Neuronal stem cell (in vitro differentiated cells): ENCODE measurements at regions not wholly inside any gene's neighbourhood (a gene's known extent, or its start where the extent isn't known, plus 50 kb on each side); places are given as distances from the start of the nearest gene placed in this dataset.

Experiments used
- DNase-seq: peaks from one replicate; pipeline ENCODE4 v3.0.0-alpha.2; 2013; ENCODE audit warnings: low spot score
- H2AFZ ChIP-seq: one replicate; pipeline ENCODE4 v1.6.1; 2013; ENCODE audit warnings: mild to moderate bottlenecking, low read length, inconsistent platforms
- H2AK5ac ChIP-seq: 2 replicates; pipeline ENCODE4 v1.6.1; 2013; ENCODE audit warnings: low read depth, mild to moderate bottlenecking, inconsistent platforms, low read length, moderate library complexity, mixed read lengths
- H2BK120ac ChIP-seq: 2 replicates; pipeline ENCODE4 v1.6.1; 2013; ENCODE audit warnings: low read depth, mild to moderate bottlenecking, inconsistent platforms, low read length, moderate library complexity, mixed read lengths
- H2BK12ac ChIP-seq: one replicate; pipeline ENCODE4 v1.6.1; 2013; ENCODE audit warnings: low read length, inconsistent platforms
- H2BK15ac ChIP-seq: 2 replicates; pipeline ENCODE4 v1.6.1; 2013; ENCODE audit warnings: mild to moderate bottlenecking, low read length, inconsistent platforms, mixed read lengths
- H2BK5ac ChIP-seq: one replicate; pipeline ENCODE4 v1.6.1; 2013; ENCODE audit warnings: inconsistent platforms, mild to moderate bottlenecking, low read length, moderate library complexity
- H3K14ac ChIP-seq: one replicate; pipeline ENCODE4 v1.6.1; 2013; ENCODE audit warnings: low read length, inconsistent platforms
- H3K18ac ChIP-seq: 2 replicates; pipeline ENCODE4 v1.6.1; 2013; ENCODE audit warnings: low read length, inconsistent platforms
- H3K23ac ChIP-seq: 2 replicates; pipeline ENCODE4 v1.6.1; 2013; ENCODE audit warnings: low read depth, mild to moderate bottlenecking, mixed read lengths, low read length, inconsistent platforms; ENCODE audit not compliant: poor library complexity
- H3K27ac ChIP-seq: replicated peaks from 3 replicates; pipeline ENCODE4 v1.5.1; 2013; ENCODE audit warnings: low read length, inconsistent platforms
- H3K27me3 ChIP-seq, 3 experiments: 2 replicates each; pipeline ENCODE4 v1.6.1; 2013; ENCODE audit warnings: low read length in 3 of 3, mild to moderate bottlenecking in 2 of 3, inconsistent platforms in 1 of 3, low read depth in 1 of 3, mixed read lengths in 1 of 3, moderate library complexity in 1 of 3; ENCODE audit not compliant: control insufficient read depth in 3 of 3, insufficient read depth in 3 of 3
- H3K36me3 ChIP-seq, 2 donors: replicated peaks in 1 of 2; 2 replicates each; pipeline ENCODE4 v1.6.1; 2013; ENCODE audit warnings: low read length in 2 of 2; ENCODE audit not compliant: control insufficient read depth in 2 of 2, insufficient read depth in 2 of 2
- H3K4ac ChIP-seq: 2 replicates; pipeline ENCODE4 v1.6.1; 2013; ENCODE audit warnings: inconsistent platforms, mild to moderate bottlenecking, low read length, moderate library complexity
- H3K4me1 ChIP-seq, 2 donors: 1 replicate in 1 of 2; 2 replicates in 1 of 2; pipeline ENCODE4 v1.6.1; 2013; ENCODE audit warnings: low read length in 2 of 2, low read depth in 1 of 2; ENCODE audit not compliant: control insufficient read depth in 2 of 2, insufficient read depth in 1 of 2
- H3K4me2 ChIP-seq: one replicate; pipeline ENCODE4 v1.6.1; 2013; ENCODE audit warnings: mild to moderate bottlenecking, low read length, inconsistent platforms; ENCODE audit not compliant: insufficient read depth, poor library complexity, severe bottlenecking
- H3K4me3 ChIP-seq, 2 donors: 2 replicates each; pipeline ENCODE4 v1.5.1; 2013; ENCODE audit warnings: low read length in 2 of 2, mild to moderate bottlenecking in 2 of 2, inconsistent platforms in 1 of 2, moderate library complexity in 1 of 2
- H3K79me1 ChIP-seq: one replicate; pipeline ENCODE4 v1.6.1; 2013; ENCODE audit warnings: low read depth, mild to moderate bottlenecking, inconsistent platforms, low read length, moderate library complexity
- H3K9ac ChIP-seq: one replicate; pipeline ENCODE4 v1.6.1; 2013; ENCODE audit warnings: mild to moderate bottlenecking, low read depth, low read length, inconsistent platforms; ENCODE audit not compliant: poor library complexity
- H3K9me3 ChIP-seq, 2 donors: replicated peaks in 1 of 2; 2 replicates each; pipeline versions ENCODE3 to v1.6.1; 2013; ENCODE audit warnings: low read length in 2 of 2, mild to moderate bottlenecking in 2 of 2, inconsistent platforms in 1 of 2, low read depth in 1 of 2, mixed read lengths in 1 of 2, moderate library complexity in 1 of 2; ENCODE audit not compliant: control insufficient read depth in 2 of 2, insufficient read depth in 1 of 2
- H4K8ac ChIP-seq: one replicate; pipeline ENCODE4 v1.6.1; 2013; ENCODE audit warnings: low read depth, mild to moderate bottlenecking, inconsistent platforms, low read length, moderate library complexity
- H4K91ac ChIP-seq: one replicate; pipeline ENCODE4 v1.6.1; 2013; ENCODE audit warnings: low read length, low read depth, mild to moderate bottlenecking, inconsistent platforms; ENCODE audit not compliant: poor library complexity
- WGBS, 2 donors: extraction: QIAGEN DNeasy Blood & Tissue Kit; methylation state at CpG; one replicate each; pipeline ENCODE4 v1.1.7; 2013; ENCODE audit warnings: missing lambda C conversion rate in 2 of 2, mixed read lengths in 1 of 2; ENCODE audit not compliant: insufficient read length in 2 of 2, insufficient replicate concordance in 1 of 2; ENCODE audit errors: extremely low coverage in 2 of 2; 5-methylcytosine and 5-hydroxymethylcytosine counted together

DNA sequence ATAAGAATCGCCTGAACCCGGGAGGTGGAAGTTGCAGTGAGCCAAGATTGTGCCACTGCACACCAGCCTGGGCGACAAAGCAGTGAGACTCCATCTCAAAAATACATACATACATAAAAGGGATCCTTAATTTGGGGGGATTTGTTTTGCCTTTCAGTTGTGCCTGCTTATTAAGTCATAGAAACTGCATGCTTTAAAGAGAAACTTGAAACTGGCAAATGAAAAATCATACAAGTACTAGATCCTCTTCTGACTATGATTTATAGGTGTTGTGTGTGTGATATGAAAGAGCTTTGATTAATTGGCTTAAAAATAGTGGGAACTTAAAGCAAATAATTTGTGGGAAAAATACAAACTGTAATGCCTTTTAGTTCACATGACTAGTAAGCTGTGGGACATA lies 963.7 kb downstream of the CNTNAP5 start:
- no peak overlapping the region for H3K27ac ChIP-seq
- H4K91ac ChIP-seq = no peak overlapping the region
- DNase-seq = no peak
- H3K4me2 ChIP-seq = no peak overlapping the region
- no peak overlapping the region for H3K23ac ChIP-seq
- no peak overlapping the region for H4K8ac ChIP-seq
- H3K4me3 ChIP-seq = no peak overlapping the region
- peaks cover 2 to 12% of the 10 kb centered on the region in 2 donors for H3K4me1 ChIP-seq
- no peak overlapping the region for H2BK120ac ChIP-seq
- H2AFZ ChIP-seq = no peak overlapping the region
- H3K36me3 ChIP-seq = no peaks in the 10 kb centered on the region
- no peak overlapping the region for H3K9ac ChIP-seq
- no peak overlapping the region for H3K14ac ChIP-seq
- H2AK5ac ChIP-seq = no peak overlapping the region
- no peak overlapping the region for H2BK5ac ChIP-seq
- no peaks in the 10 kb centered on the region for H3K27me3 ChIP-seq
- no CpG with 5 or more reads among the region's 3 CpGs for WGBS, 2 donors
- H2BK12ac ChIP-seq = no peak overlapping the region
- no peaks in the 10 kb centered on the region for H3K79me1 ChIP-seq
- H3K18ac ChIP-seq = no peak overlapping the region
- H3K9me3 ChIP-seq = no peaks in the 10 kb centered on the region
- H2BK15ac ChIP-seq = no peak overlapping the region
- H3K4ac ChIP-seq = no peak overlapping the region

DNA sequence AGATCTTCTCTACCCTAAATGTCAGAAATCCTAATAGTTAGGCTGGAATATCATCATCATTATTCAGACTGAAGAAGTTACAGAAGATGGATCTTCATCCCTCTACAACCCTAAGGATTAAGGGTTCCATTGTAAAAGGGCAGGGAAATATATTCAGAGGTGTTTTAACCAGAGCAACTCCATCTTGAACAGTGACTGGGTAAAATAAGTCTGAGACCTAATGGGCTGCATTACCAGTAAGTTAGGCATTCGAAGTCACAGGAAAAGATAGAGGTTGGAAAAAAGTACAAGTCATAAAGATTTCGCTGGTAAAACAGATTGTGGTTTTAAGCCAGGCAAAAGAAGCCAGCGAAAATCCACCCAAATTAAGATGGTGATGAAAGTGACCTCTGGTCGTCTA lies 968.7 kb downstream of the CNTNAP5 start:
- WGBS, 2 donors = no CpG with 5 or more reads among the region's 4 CpGs
- no peak overlapping the region for H2BK12ac ChIP-seq
- H3K4me3 ChIP-seq = no peak overlapping the region
- H4K91ac ChIP-seq = no peak overlapping the region
- no peak overlapping the region for H3K4ac ChIP-seq
- DNase-seq = no peak
- no peak overlapping the region for H3K27ac ChIP-seq
- no peaks in the 10 kb centered on the region for H3K9me3 ChIP-seq
- no peaks in the 10 kb centered on the region for H3K27me3 ChIP-seq
- H4K8ac ChIP-seq = no peak overlapping the region
- H3K4me2 ChIP-seq = no peak overlapping the region
- no peaks in the 10 kb centered on the region for H3K79me1 ChIP-seq
- H2BK5ac ChIP-seq = no peak overlapping the region
- peaks cover 0 to 2% of the 10 kb centered on the region in 2 donors for H3K4me1 ChIP-seq
- H3K23ac ChIP-seq = no peak overlapping the region
- no peak overlapping the region for H2BK120ac ChIP-seq
- H3K14ac ChIP-seq = no peak overlapping the region
- H3K36me3 ChIP-seq = no peaks in the 10 kb centered on the region
- no peak overlapping the region for H2BK15ac ChIP-seq
- H2AK5ac ChIP-seq = no peak overlapping the region
- no peak overlapping the region for H2AFZ ChIP-seq
- H3K9ac ChIP-seq = no peak overlapping the region
- H3K18ac ChIP-seq = no peak overlapping the region

DNA sequence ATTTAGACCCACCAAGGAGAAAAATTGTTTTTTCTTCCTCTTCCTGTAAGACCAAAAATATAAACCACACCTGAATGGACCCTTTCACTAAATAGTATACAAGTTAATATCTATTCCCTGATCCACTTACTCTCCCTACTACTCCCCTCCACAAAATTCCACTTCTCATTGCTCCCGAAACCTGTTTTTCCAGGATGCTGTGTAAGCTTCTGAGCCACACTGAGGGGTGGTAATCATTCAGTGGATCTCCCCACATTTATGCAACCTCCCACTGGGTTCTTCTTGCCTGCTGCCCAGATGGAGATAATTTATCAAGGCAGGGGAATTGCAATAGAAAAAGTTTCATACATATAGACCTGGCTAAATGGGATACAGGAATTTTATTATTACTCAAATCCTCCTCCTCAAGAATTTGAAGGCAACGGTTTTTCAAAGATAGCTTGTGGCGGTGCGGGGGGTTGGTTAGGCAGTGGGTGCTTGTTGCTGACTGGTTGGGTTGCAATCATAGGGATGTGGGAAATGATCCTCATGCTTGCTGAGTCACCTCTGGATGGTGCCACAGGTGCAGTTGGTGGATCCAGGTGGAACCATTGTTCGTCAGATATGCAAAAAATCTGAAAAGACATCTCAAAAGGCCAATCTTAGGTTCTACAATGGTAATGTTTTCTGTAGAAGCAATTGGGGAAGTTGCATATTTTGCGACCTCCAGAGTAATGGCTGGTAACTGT lies 970.3 kb downstream of the CNTNAP5 start:
- H3K9me3 ChIP-seq = no peaks in the 10 kb centered on the region
- H3K4me1 ChIP-seq = peaks cover 0 to 2% of the 10 kb centered on the region in 2 donors
- H4K91ac ChIP-seq = no peak overlapping the region
- no CpG with 5 or more reads among the region's 6 CpGs for WGBS, 2 donors
- no peak overlapping the region for H2BK120ac ChIP-seq
- no peaks in the 10 kb centered on the region for H3K27me3 ChIP-seq
- no peak overlapping the region for H3K18ac ChIP-seq
- H3K23ac ChIP-seq = no peak overlapping the region
- H4K8ac ChIP-seq = no peak overlapping the region
- no peak overlapping the region for H3K4me2 ChIP-seq
- no peak overlapping the region for H2BK15ac ChIP-seq
- no peak overlapping the region for H2AK5ac ChIP-seq
- no peak overlapping the region for H3K27ac ChIP-seq
- H3K4ac ChIP-seq = no peak overlapping the region
- no peak for DNase-seq
- H3K36me3 ChIP-seq = no peaks in the 10 kb centered on the region
- no peak overlapping the region for H2AFZ ChIP-seq
- H3K4me3 ChIP-seq = no peak overlapping the region
- no peak overlapping the region for H2BK5ac ChIP-seq
- H3K14ac ChIP-seq = no peak overlapping the region
- H3K9ac ChIP-seq = no peak overlapping the region
- H2BK12ac ChIP-seq = no peak overlapping the region
- no peaks in the 10 kb centered on the region for H3K79me1 ChIP-seq

DNA sequence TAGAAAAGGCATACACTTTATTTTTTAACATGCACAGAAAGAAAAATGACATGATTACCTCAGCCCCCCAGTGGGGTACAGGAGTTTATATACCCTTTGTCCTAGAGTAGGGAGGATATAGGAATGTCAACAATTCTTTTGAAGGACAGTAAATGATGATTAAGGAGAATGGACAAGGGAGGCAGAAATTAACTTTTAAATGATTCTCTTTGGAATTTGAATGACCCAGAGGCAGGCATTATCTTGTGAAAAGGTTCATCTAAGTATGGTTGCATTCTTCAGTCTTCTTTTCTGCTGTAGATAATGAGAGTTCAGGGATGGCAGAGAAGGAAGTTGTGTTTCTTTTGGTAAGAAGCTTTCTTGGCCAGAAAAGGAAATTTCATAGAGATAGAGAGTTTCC lies 971.3 kb downstream of the CNTNAP5 start:
- Histone ChIP-seq H3K4me3 (no peak overlapping the region), H3K27me3 (no peaks in the 10 kb centered on the region), H3K27ac (no peak overlapping the region), H3K9ac (no peak overlapping the region), H3K23ac (no peak overlapping the region), H2BK120ac (no peak overlapping the region), H3K4me2 (no peak overlapping the region), H3K79me1 (no peaks in the 10 kb centered on the region), H2BK5ac (no peak overlapping the region), H3K18ac (no peak overlapping the region), H4K8ac (no peak overlapping the region), H3K4me1 (peaks cover 0 to 2% of the 10 kb centered on the region in 2 donors), H2BK15ac (no peak overlapping the region), H3K14ac (no peak overlapping the region), H2BK12ac (no peak overlapping the region), H2AK5ac (no peak overlapping the region), H3K4ac (no peak overlapping the region), H3K9me3 (no peaks in the 10 kb centered on the region), H4K91ac (no peak overlapping the region), H2AFZ (no peak overlapping the region), H3K36me3 (no peaks in the 10 kb centered on the region)
- no peak for DNase-seq
